ENCODE measurements at regions not wholly inside any gene's neighbourhood (a gene's known extent, or its start where the extent isn't known, plus 50 kb on each side); places are given as distances from the start of the nearest gene placed in this dataset.

DNA sequence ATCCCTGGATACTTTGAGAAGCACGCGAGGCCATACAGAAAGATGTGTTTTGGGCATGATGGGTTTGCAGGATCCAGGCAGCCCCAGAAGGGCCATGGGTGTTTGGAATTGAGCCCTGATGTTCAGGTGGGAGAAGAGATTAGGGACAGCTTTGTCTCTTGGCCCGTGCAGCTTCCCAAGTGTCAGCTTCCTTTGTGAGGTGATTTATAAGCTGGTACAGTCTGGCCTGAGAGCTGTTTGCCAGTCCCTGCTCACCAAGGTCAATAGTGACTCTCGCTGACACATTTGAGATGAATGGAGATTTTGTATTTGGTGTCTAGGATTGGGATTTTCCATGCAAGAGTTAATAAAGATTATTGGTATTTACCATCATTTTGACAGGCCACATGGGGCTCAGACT, 165.9 kb downstream of the ICE1 start:
- TF ChIP-seq, protein P1, sequence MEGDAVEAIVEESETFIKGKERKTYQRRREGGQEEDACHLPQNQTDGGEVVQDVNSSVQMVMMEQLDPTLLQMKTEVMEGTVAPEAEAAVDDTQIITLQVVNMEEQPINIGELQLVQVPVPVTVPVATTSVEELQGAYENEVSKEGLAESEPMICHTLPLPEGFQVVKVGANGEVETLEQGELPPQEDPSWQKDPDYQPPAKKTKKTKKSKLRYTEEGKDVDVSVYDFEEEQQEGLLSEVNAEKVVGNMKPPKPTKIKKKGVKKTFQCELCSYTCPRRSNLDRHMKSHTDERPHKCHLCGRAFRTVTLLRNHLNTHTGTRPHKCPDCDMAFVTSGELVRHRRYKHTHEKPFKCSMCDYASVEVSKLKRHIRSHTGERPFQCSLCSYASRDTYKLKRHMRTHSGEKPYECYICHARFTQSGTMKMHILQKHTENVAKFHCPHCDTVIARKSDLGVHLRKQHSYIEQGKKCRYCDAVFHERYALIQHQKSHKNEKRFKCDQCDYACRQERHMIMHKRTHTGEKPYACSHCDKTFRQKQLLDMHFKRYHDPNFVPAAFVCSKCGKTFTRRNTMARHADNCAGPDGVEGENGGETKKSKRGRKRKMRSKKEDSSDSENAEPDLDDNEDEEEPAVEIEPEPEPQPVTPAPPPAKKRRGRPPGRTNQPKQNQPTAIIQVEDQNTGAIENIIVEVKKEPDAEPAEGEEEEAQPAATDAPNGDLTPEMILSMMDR (IDR thresholded peaks at IDR 0.05; ENCODE audit: low read length) = no peak
- no peak for TF ChIP-seq EZH2 (optimal IDR thresholded peaks at IDR 0.05; ENCODE audit: low read depth, low read length)

Measured in MM.1S (cell line).